ENCODE measurements at regions not wholly inside any gene's neighbourhood (a gene's known extent, or its start where the extent isn't known, plus 50 kb on each side); places are given as distances from the start of the nearest gene placed in this dataset.

DNA sequence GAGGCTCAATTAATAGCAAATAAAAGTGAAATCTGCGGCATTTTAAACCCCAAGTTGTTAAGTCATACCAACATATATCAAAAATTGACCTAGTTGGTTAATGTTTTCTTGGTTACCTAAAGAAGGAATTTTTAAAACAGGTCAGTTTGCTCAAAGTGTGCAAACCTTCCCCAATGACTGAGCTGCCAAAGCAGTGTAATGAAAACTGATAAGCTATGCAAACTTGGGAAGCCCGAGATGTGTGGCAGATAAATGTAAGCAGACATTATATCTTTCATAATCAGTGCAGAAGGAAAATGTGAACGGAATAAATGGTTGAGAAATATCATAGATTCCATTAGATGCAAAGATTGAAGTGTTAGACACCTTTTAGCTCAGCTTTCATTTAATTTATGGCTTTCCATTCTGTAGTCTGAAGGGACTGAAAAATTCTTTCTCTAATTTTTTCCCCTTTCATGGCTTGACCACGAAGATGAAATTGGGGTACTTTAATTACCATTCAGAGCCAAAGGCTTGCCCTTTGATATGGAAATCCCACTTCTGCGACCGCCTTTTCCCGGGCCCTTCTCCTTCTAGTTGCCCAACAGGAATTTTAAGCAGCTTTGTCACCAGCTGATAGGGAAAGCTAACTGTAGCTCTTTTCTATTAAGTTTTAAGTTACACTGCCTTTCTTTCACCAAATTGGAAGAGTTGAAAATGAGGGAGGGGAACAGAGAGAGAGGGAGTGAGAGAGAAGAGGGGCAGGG, 306.6 kb upstream of the SOX5 start:
- ATAC-seq (no peak), DNase-seq (no peak)
- Mint-ChIP-seq H3K27me3 (no peaks in the 10 kb centered on the region), H3K4me3 (no peak overlapping the region), H3K36me3 (no peaks in the 10 kb centered on the region), H3K9me3 (peaks cover 0 to 8% (median 0%) of the 10 kb centered on the region in 9 donors), H3K27ac (no peak overlapping the region), H3K4me1 (no peaks in the 10 kb centered on the region)
- POLR2A ChIA-PET: no interaction called here

DNA sequence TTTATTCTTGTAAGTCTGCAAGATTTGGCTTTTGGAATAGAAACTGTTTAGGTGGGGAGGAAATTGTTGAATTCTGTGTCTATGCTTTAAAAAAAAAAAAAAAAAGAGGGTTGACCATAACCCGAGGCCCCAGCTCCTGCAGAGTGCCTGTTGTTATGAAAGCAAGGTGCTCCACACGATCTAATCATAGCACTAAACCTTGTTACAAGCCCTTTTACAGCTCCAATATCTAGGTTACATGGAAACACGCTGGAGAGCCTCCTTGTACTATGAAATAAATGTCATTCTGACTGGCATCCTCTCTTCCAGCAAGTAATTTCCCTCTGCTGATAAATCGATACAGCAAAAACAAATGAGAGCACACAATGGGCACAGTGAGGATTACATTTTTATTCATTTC, 303.1 kb upstream of the SOX5 start:
- H3K9me3 Mint-ChIP-seq: peaks cover 0 to 11% (median 0%) of the 10 kb centered on the region in 9 donors
- ATAC-seq: no peak

DNA sequence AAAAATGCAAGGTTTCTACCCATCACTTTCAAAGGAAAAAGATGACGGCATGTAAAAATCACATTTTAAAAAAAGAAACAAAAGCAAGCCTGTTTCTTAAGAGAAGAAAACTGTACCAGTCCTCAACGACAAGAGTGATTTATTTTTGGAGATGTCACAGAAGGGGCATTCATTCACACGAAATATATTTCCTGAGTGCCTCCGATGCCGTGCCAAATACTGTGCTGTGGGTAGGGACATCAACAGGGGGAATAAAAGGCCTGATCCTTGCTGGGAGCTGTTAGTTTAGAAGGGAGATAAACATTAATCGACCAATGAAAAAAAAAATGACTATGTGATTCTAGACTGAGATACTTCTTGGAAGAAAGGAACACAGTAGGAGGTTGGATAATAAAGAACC, 297.5 kb upstream of the SOX5 start:
- no peak overlapping the region for H3K4me3 Mint-ChIP-seq

More for the DNA sequence above, 303.1 kb upstream of the SOX5 start:
- Mint-ChIP-seq H3K4me3 (no peak overlapping the region), H3K4me1 (no peaks in the 10 kb centered on the region), H3K36me3 (no peaks in the 10 kb centered on the region), H3K27me3 (no peaks in the 10 kb centered on the region), H3K27ac (no peak overlapping the region)
- POLR2A ChIA-PET: no interaction called here
- no peak for DNase-seq

DNA sequence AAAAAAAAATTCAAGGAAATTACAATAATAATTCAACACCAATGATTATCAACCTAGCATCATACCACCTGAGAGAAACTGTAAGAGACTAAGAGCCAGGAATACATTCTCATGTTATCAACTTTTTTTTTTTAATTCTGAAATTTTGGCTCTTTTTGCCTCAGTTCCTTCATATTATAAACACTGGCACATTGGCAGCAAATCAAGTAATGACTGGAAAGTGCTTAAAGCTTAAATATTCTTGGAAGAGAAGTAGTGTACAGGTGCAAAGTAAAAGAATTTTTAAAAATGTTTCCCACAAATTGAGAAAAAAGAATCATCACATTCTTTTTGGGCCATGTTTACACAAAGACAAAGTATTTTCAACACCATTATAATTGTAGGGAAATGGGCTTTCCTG, 296.9 kb upstream of the SOX5 start:
- H3K4me3 Mint-ChIP-seq: no peak overlapping the region
- POLR2A ChIA-PET: no interaction called here
- no peak overlapping the region for H3K27ac Mint-ChIP-seq
- no peaks in the 10 kb centered on the region for H3K4me1 Mint-ChIP-seq
- ATAC-seq (no peak), DNase-seq (no peak)
- no peaks in the 10 kb centered on the region for H3K36me3 Mint-ChIP-seq
- peaks cover 0 to 3% (median 0%) of the 10 kb centered on the region in 5 donors for H3K27me3 Mint-ChIP-seq
- H3K9me3 Mint-ChIP-seq: peaks cover 0 to 4% (median 0%) of the 10 kb centered on the region in 9 donors

More for the DNA sequence above, 297.5 kb upstream of the SOX5 start:
- Mint-ChIP-seq H3K4me1 (no peaks in the 10 kb centered on the region), H3K9me3 (peaks cover 0 to 4% (median 0%) of the 10 kb centered on the region in 9 donors), H3K36me3 (no peaks in the 10 kb centered on the region), H3K27ac (no peak overlapping the region), H3K27me3 (peaks cover 0 to 3% (median 0%) of the 10 kb centered on the region in 5 donors)
- DNase-seq (no peak), ATAC-seq (no peak)
- POLR2A ChIA-PET: no interaction called here

DNA sequence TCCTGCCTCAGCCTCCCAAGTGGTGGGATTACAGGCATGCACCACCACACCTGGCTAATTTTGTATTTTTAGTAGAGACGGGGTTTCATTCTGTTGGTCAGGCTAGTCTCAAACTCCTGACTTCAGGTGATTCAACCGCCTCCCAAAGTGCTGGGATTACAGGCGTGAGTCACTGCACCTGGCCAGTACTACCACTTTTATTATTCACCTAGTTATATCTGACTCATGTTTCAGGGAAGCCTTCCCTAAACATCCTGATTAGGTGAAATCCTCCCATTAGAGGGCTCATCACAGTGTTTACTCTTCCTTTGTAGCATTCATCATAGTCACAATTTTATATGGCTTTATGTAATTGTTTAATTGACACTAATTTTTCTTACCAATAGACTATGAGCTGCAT, 295.3 kb upstream of the SOX5 start:
- Mint-ChIP-seq H3K36me3 (no peaks in the 10 kb centered on the region), H3K27me3 (peaks cover 0 to 3% (median 0%) of the 10 kb centered on the region in 5 donors), H3K4me3 (no peak overlapping the region), H3K27ac (no peak overlapping the region), H3K9me3 (peaks cover 0 to 4% (median 0%) of the 10 kb centered on the region in 9 donors), H3K4me1 (no peaks in the 10 kb centered on the region)
- POLR2A ChIA-PET: no interaction called here
- DNase-seq (no peak), ATAC-seq (no peak)

DNA sequence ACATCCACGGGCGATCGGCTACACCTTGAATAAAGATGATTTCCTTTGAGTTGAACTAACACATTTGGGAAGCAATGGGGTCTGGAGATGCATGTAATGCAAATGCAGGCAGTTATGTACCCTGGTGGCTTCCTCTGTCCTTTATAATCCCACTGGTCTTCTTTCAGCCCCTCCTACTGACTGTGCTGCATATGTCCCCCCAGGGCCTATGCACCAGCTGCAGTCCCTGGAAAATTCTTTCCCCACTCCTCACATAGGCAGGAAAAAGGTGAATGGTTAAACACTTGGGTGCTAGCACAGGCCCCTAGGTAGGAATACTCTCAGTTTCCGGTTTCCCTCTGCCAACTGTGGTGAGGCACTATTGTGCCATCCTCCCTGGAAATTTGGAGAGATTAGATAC, 294.8 kb upstream of the SOX5 start:
- H3K27ac Mint-ChIP-seq: no peak overlapping the region
- H3K4me3 Mint-ChIP-seq: no peak overlapping the region
- no peak for ATAC-seq
- peaks cover 0 to 3% (median 0%) of the 10 kb centered on the region in 5 donors for H3K27me3 Mint-ChIP-seq
- no peaks in the 10 kb centered on the region for H3K4me1 Mint-ChIP-seq
- H3K36me3 Mint-ChIP-seq: no peaks in the 10 kb centered on the region
- no peak for DNase-seq
- peaks cover 0 to 4% (median 0%) of the 10 kb centered on the region in 9 donors for H3K9me3 Mint-ChIP-seq
- POLR2A ChIA-PET: no interaction called here

DNA sequence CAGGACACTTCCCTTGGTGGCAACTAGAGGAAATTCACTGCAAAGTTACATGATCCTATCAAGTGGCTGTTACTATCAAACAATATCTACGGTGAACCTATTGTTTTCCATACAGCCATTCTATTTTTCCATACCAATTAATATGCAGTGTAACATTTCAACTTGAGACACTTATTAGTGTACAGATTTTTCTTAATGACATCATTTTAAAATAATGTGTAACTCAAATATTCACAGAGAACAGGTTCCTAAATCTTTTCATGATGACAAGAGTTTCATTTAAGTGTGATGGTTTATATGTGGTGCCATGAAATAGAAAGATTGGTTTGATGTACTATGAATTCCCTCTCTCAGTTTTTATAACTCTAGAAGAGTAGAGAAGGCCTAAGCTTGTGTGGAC, 291.2 kb upstream of the SOX5 start:
- Mint-ChIP-seq H3K9me3 (peaks cover 0 to 4% (median 0%) of the 10 kb centered on the region in 9 donors), H3K27me3 (no peaks in the 10 kb centered on the region), H3K4me3 (no peak overlapping the region), H3K4me1 (no peaks in the 10 kb centered on the region), H3K27ac (no peak overlapping the region), H3K36me3 (no peaks in the 10 kb centered on the region)
- DNase-seq (no peak), ATAC-seq (no peak)
- POLR2A ChIA-PET: no interaction called here

DNA sequence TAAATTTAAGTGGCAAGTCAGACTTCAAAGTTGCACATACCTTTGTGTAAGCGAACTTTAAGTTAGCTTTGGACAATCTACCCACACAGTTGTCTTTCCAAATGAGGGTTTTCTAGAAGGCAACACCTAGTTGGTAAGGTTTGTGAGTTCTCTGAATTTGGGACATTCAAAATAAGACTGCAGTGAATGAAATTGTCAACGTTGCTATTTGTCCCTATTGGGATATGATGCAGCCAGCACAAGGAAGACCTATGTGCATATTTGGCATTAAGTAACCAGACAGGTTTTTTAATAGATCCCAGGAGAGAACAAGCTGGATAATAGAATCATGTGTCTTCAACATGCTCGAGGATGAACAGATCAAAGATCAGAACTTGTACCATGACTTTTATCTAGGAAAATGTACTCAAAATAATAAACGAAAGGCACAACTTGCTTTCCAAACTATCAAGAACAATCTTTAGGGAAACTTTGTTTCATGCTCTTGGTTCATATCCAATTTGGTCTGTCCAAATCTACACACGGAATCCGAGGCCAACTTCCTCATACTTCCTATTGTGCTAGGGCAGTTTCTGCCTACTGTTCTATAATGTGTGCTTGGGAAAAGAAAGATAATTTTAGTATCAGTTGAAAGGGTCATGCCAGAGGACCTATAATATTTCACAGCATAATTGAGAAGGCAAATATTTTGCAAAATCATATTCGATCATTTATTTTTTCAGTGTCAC, 284.2 kb upstream of the SOX5 start:
- Mint-ChIP-seq H3K4me3 (no peak overlapping the region), H3K27me3 (peaks cover 0 to under 1% (median 0%) of the 10 kb centered on the region in 5 donors), H3K9me3 (peaks cover 0 to 2% (median 0%) of the 10 kb centered on the region in 9 donors), H3K4me1 (no peaks in the 10 kb centered on the region), H3K27ac (no peak overlapping the region), H3K36me3 (no peaks in the 10 kb centered on the region)
- DNase-seq (no peak), ATAC-seq (no peak)
- POLR2A ChIA-PET: no interaction called here

DNA sequence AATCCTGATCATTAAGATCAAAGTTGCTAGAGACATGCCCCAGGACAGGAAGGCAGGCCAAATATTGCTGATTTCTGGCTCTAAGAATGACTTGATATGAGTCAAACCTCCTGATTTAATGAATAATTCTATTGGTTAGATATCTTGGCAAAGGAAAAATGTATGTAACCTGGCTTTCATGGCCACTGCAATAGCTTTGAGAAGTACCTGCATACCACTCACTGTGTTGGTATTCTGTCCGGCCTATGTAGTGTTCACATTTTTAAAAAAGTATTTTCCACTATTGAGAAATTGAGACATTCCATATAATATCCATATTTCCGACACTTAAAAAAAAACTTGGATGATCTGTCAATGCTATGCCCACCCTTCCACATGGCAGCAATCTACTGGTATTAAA, 283.1 kb upstream of the SOX5 start:
- DNase-seq: no peak
- Mint-ChIP-seq H3K9me3 (peaks cover 0 to 2% (median 0%) of the 10 kb centered on the region in 9 donors), H3K4me3 (no peak overlapping the region), H3K4me1 (no peaks in the 10 kb centered on the region), H3K27ac (no peak overlapping the region), H3K27me3 (peaks cover 0 to 2% (median 0%) of the 10 kb centered on the region in 5 donors), H3K36me3 (no peaks in the 10 kb centered on the region)
- POLR2A ChIA-PET: no interaction called here
- ATAC-seq: no peak

DNA sequence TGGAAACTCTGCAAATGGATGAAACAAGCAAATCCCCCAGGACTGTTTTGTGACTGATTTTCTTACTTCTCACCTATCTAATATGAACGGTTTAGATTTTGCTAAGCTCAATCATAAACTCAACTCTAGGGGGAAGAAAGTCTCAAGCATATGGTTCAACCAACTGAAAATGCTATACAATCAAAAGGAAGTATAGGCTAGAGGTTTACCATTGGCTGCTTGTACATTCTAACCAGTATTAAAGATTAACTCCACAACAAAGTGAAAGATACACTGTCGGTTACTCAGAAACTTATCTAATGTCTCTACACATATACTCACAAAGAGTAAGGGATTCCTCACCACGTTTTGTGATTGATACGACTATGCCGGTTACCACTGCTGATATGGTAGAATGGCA, 281.8 kb upstream of the SOX5 start:
- no peaks in the 10 kb centered on the region for H3K36me3 Mint-ChIP-seq
- no peak for ATAC-seq
- no peak overlapping the region for H3K4me3 Mint-ChIP-seq

DNA sequence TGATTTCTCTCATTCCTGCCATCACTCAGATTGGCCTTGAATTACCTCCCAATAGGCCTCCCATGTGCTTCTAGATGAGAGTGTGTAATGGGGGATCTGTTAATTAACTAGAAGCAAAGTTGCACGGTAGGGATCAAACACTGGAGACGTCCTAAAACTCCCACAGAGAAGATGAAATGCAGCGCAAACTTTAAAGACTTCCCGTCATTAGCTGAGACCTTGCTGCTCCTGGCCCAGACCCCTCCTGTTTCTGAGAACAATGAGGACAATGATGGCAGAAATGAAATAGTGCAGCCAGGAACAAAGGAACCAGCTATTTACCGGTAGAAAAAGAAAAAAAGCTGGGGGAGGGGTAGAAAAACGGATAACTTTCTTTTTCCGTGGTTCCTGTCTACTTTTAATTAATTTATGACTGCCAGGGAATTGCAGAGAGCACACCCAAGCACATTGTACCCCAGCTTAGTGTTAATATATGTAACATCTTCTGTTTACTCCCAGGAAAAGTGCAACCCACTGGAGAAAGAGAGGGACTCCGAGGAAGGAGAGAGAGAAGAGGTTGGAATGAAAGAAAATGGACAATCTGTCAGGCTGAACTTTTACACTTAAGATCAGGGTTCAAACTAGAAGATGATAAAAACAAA, 280.7 kb upstream of the SOX5 start:
- no peak overlapping the region for H3K27ac Mint-ChIP-seq
- no peaks in the 10 kb centered on the region for H3K36me3 Mint-ChIP-seq
- POLR2A ChIA-PET: no interaction called here
- peaks cover 0 to 2% (median 0%) of the 10 kb centered on the region in 9 donors for H3K9me3 Mint-ChIP-seq
- peaks cover 0 to 2% (median 0%) of the 10 kb centered on the region in 5 donors for H3K27me3 Mint-ChIP-seq
- no peak overlapping the region for H3K4me3 Mint-ChIP-seq
- ATAC-seq (no peak), DNase-seq (no peak)
- no peaks in the 10 kb centered on the region for H3K4me1 Mint-ChIP-seq

More for the DNA sequence above, 281.8 kb upstream of the SOX5 start:
- Mint-ChIP-seq H3K9me3 (peaks cover 0 to 2% (median 0%) of the 10 kb centered on the region in 9 donors), H3K27ac (no peak overlapping the region), H3K27me3 (peaks cover 0 to 2% (median 0%) of the 10 kb centered on the region in 5 donors), H3K4me1 (no peaks in the 10 kb centered on the region)
- DNase-seq: no peak
- POLR2A ChIA-PET: no interaction called here

DNA sequence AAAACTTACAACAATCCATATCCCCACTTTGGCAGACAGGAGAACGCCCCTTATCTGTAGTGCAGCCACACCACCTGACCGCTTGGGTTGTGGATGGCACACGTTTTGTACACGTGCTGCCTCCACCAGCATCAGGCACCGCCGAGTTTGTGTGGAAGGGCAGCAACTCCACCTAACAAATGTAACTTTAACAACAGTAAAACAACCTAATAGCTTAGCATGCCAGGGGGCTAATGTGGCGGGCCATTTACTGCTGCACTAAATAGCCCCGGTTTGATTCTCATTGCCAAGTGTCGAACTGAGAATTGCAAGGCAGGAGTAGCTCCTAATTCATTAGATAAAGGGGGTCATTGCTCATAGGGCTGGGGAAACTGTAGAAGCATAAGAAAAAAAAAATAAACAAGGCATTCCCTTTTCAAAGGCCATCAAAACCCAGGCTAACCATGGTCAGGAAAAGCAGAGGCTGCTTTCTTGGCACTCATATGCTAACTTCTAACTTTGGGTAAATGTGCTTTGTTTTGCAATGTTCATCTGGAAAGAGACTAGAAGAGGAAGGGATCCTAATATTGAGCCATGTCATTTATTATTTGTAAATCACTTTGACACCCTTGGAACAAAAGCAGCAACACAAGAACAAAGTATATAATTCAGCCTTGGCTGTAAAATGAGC, 279.7 kb upstream of the SOX5 start:
- no peak overlapping the region for H3K4me3 Mint-ChIP-seq
- no peaks in the 10 kb centered on the region for H3K4me1 Mint-ChIP-seq
- no peak for ATAC-seq
- peaks cover 0 to 2% (median 0%) of the 10 kb centered on the region in 5 donors for H3K27me3 Mint-ChIP-seq
- H3K9me3 Mint-ChIP-seq: peaks cover 0 to 2% (median 0%) of the 10 kb centered on the region in 9 donors
- DNase-seq: no peak
- POLR2A ChIA-PET: no interaction called here
- no peak overlapping the region for H3K27ac Mint-ChIP-seq
- H3K36me3 Mint-ChIP-seq: no peaks in the 10 kb centered on the region

DNA sequence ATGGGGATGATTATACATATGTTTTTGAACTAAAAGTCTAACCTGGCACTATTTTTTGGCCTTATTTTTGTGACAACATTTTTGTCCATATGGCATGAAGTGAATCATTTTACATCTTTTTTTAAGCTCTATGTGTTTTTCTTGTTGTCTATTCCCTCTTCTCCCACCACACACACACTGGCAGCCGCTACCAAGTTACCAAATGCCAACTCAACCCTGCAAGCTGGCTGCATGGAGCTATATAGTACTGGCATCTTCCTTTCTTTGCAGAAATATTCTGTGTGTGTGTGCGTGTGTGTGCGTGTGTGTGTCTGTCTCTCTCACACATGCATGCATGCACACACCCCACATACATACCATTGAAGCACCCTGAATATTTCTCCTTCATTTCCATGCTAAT, 278.9 kb upstream of the SOX5 start:
- Mint-ChIP-seq H3K4me3 (no peak overlapping the region), H3K9me3 (peaks cover 0 to 3% (median 0%) of the 10 kb centered on the region in 9 donors), H3K4me1 (no peaks in the 10 kb centered on the region), H3K36me3 (no peaks in the 10 kb centered on the region), H3K27ac (no peak overlapping the region), H3K27me3 (peaks cover 0 to 2% (median 0%) of the 10 kb centered on the region in 5 donors)
- ATAC-seq: no peak
- no peak for DNase-seq
- POLR2A ChIA-PET: no interaction called here
